HL-60 (cell line): ENCODE measurements at regions not wholly inside any gene's neighbourhood (a gene's known extent, or its start where the extent isn't known, plus 50 kb on each side); places are given as distances from the start of the nearest gene placed in this dataset.

ENCODE experiments used
- DNase-seq, 2 experiments: peaks; one replicate each; pipeline ENCODE4 v3.0.0-alpha.2; 2010 to 2020; ENCODE audit warnings: low read depth in 1 of 2, low spot score in 1 of 2
- H3K27ac ChIP-seq: fragments of 250-450 bp; sonication (Bioruptor Pico); replicated peaks from 2 replicates; pipeline ENCODE4 v1.5.1; 2020; ENCODE audit warnings: mild to moderate bottlenecking, moderate library complexity
- H3K27me3 ChIP-seq: fragments of 250-450 bp; sonication (Bioruptor Pico); 2 replicates; pipeline ENCODE4 v1.5.1; 2021; ENCODE audit warnings: mild to moderate bottlenecking, moderate library complexity; ENCODE audit not compliant: insufficient read depth, poor library complexity, severe bottlenecking
- H3K4me3 ChIP-seq: replicated peaks from 2 replicates; pipeline ENCODE4 v1.5.1; 2011; ENCODE audit warnings: mild to moderate bottlenecking, control low read depth, low read length; ENCODE audit not compliant: insufficient read depth
- GABPA ChIP-seq: IDR thresholded peaks from 2 replicates; pipeline ENCODE4 v1.6.1; 2012; ENCODE audit warnings: low read depth
- POLR2AphosphoS5 ChIP-seq: IDR thresholded peaks from 2 replicates; pipeline ENCODE4 v1.6.1; 2012; ENCODE audit warnings: low read depth
- SPI1 ChIP-seq: IDR thresholded peaks from 2 replicates; pipeline ENCODE4 v1.6.1; 2012; ENCODE audit warnings: low read depth, mild to moderate bottlenecking, borderline replicate concordance
- TF ChIP-seq, protein P1 (sequence below): IDR thresholded peaks from 2 replicates; pipeline ENCODE4 v1.6.1; 2012; ENCODE audit warnings: low read depth; ENCODE audit not compliant: insufficient replicate concordance
- TF ChIP-seq, protein P2 (sequence below): IDR thresholded peaks from one replicate; pipeline ENCODE4 v1.5.1; 2011; ENCODE audit warnings: low read length, control low read depth, inconsistent platforms; ENCODE audit not compliant: insufficient read depth

DNA sequence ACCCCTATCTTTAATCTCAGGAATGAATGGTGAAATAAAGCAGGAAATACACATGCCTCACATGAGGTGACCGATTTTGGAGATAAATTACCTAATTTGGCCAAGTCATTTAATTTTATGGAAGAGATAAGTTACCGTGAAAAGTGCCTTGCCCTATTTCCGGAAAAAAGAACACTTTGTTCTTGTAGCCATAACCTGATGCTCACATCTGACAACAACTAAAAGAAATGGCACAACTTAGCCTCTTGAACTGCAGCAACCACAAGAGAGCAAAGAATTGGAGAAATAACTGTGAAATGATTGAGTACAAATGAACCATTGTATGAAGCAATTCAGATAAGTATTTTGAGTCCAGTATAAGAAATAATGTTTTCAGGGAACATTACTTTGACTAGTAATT, 628.1 kb upstream of the TYRP1 start:
- Histone ChIP-seq H3K4me3 (no peak overlapping the region), H3K27ac (no peak overlapping the region), H3K27me3 (no peaks in the 10 kb centered on the region)
- no peak for DNase-seq
- TF ChIP-seq, protein P1, sequence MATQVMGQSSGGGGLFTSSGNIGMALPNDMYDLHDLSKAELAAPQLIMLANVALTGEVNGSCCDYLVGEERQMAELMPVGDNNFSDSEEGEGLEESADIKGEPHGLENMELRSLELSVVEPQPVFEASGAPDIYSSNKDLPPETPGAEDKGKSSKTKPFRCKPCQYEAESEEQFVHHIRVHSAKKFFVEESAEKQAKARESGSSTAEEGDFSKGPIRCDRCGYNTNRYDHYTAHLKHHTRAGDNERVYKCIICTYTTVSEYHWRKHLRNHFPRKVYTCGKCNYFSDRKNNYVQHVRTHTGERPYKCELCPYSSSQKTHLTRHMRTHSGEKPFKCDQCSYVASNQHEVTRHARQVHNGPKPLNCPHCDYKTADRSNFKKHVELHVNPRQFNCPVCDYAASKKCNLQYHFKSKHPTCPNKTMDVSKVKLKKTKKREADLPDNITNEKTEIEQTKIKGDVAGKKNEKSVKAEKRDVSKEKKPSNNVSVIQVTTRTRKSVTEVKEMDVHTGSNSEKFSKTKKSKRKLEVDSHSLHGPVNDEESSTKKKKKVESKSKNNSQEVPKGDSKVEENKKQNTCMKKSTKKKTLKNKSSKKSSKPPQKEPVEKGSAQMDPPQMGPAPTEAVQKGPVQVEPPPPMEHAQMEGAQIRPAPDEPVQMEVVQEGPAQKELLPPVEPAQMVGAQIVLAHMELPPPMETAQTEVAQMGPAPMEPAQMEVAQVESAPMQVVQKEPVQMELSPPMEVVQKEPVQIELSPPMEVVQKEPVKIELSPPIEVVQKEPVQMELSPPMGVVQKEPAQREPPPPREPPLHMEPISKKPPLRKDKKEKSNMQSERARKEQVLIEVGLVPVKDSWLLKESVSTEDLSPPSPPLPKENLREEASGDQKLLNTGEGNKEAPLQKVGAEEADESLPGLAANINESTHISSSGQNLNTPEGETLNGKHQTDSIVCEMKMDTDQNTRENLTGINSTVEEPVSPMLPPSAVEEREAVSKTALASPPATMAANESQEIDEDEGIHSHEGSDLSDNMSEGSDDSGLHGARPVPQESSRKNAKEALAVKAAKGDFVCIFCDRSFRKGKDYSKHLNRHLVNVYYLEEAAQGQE, result no peak
- TF ChIP-seq POLR2AphosphoS5 (no peak), GABPA (no peak), SPI1 (no peak)
- TF ChIP-seq, protein P2, sequence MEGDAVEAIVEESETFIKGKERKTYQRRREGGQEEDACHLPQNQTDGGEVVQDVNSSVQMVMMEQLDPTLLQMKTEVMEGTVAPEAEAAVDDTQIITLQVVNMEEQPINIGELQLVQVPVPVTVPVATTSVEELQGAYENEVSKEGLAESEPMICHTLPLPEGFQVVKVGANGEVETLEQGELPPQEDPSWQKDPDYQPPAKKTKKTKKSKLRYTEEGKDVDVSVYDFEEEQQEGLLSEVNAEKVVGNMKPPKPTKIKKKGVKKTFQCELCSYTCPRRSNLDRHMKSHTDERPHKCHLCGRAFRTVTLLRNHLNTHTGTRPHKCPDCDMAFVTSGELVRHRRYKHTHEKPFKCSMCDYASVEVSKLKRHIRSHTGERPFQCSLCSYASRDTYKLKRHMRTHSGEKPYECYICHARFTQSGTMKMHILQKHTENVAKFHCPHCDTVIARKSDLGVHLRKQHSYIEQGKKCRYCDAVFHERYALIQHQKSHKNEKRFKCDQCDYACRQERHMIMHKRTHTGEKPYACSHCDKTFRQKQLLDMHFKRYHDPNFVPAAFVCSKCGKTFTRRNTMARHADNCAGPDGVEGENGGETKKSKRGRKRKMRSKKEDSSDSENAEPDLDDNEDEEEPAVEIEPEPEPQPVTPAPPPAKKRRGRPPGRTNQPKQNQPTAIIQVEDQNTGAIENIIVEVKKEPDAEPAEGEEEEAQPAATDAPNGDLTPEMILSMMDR, result no peak

DNA sequence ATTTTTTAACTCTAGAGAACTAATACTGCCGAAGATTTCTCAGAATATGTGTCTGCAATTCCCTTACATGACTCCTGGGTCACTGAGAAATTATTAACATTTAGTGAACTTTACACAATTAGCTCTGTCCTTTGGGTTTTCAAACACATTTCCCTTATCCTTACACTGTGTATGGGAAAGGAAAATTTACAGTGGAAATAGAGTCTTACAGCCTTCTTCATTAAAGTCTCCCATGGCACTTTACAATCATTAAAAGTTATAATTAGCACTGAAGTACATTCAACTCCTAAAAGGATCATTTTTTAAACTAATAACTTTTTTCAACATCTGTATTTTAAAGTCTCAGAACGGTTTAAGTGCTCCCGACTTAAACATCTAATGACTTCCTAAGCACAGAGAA, 627.5 kb upstream of the TYRP1 start:
- Histone ChIP-seq H3K4me3 (no peak overlapping the region), H3K27me3 (no peaks in the 10 kb centered on the region), H3K27ac (no peak overlapping the region)
- DNase-seq, result no peak
- TF ChIP-seq SPI1 (no peak), GABPA (no peak), POLR2AphosphoS5 (no peak)
- TF ChIP-seq, protein P1, result no peak
- TF ChIP-seq, protein P2, result no peak

DNA sequence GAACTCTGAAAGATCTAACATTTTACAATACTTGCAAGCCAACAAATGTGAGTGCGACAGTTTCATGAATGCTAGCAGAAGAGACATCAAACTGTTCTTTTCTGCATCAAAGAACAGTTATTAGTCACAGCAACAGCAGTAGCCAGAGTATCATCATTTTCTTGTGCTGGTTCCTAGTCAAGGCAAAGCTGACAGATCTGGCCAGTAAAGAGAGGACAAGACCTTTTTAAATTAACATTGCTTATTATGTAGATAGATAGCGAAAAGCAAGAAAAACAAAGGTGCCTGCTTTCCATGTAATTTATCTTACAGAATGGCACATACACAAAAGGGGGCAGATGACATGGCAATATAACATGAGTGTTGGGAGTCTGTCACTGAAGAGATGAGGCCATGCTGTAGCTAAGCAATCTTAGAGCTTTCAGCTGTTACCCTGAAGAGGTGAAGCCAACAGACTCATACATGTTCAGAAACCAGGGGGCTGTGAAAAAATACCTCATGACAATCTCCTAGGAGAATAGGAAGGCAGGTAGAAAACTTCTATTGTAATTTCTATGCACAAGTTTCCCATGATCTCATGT, 626.6 kb upstream of the TYRP1 start:
- DNase-seq, result no peak
- H3K27me3 ChIP-seq, result no peaks in the 10 kb centered on the region
- H3K4me3 ChIP-seq, result no peak overlapping the region
- no peak overlapping the region for H3K27ac ChIP-seq
- no peak for TF ChIP-seq SPI1
- no peak for TF ChIP-seq GABPA
- TF ChIP-seq, protein P1, result no peak
- TF ChIP-seq, protein P2, result no peak
- TF ChIP-seq POLR2AphosphoS5, result no peak
